GM12864 (cell line): ENCODE measurements at regions not wholly inside any gene's neighbourhood (a gene's known extent, or its start where the extent isn't known, plus 50 kb on each side); places are given as distances from the start of the nearest gene placed in this dataset.
"Not testable (repeated sequence)": the region's sequence is repeated elsewhere in the genome, so short reads cannot be mapped to it uniquely, and the experiment has no call there.

ENCODE experiments used
- DNase-seq: peaks from one replicate; pipeline ENCODE4 v3.0.0-alpha.2; 2011; ENCODE audit warnings: low read depth
- H3K4me3 ChIP-seq: 2 replicates; pipeline ENCODE4 v1.5.1; 2011; ENCODE audit warnings: mild to moderate bottlenecking, low read depth, low read length, control low read depth
- TF ChIP-seq, protein P1 (sequence below): IDR thresholded peaks from 2 replicates; pipeline ENCODE4 v1.5.1; 2011; ENCODE audit warnings: low read depth, mild to moderate bottlenecking, moderate library complexity, low read length, control low read depth, inconsistent platforms; ENCODE audit errors: missing control alignments

GRCh38 chr7:81446212-81446611 is 323.6 kb downstream of the HGF start:
- TF ChIP-seq, protein P1, sequence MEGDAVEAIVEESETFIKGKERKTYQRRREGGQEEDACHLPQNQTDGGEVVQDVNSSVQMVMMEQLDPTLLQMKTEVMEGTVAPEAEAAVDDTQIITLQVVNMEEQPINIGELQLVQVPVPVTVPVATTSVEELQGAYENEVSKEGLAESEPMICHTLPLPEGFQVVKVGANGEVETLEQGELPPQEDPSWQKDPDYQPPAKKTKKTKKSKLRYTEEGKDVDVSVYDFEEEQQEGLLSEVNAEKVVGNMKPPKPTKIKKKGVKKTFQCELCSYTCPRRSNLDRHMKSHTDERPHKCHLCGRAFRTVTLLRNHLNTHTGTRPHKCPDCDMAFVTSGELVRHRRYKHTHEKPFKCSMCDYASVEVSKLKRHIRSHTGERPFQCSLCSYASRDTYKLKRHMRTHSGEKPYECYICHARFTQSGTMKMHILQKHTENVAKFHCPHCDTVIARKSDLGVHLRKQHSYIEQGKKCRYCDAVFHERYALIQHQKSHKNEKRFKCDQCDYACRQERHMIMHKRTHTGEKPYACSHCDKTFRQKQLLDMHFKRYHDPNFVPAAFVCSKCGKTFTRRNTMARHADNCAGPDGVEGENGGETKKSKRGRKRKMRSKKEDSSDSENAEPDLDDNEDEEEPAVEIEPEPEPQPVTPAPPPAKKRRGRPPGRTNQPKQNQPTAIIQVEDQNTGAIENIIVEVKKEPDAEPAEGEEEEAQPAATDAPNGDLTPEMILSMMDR = no peak

DNA sequence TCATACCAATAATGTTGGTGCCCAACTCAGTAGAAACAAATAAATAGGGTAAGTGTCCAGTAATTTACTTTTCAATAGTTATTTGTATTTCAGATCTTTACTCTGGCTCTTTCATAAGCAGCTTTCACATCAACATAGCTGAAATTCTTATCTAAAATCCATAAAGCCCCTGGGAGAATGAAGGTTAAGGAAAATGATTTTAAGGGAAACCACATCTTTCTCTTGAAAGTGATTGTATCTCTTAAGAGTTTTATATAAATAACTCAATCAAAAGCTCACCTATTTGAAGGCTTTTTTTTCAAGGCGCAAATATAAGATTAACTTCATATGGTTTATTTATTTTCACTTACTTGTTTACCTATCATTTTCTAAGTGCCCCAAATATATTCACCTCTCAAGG is 324.4 kb downstream of the HGF start:
- no peak overlapping the region for H3K4me3 ChIP-seq
- no peak for DNase-seq
- TF ChIP-seq, protein P1 = no peak

More at GRCh38 chr7:81446212-81446611, 323.6 kb downstream of the HGF start:
- no peak for DNase-seq
- no peak overlapping the region for H3K4me3 ChIP-seq

DNA sequence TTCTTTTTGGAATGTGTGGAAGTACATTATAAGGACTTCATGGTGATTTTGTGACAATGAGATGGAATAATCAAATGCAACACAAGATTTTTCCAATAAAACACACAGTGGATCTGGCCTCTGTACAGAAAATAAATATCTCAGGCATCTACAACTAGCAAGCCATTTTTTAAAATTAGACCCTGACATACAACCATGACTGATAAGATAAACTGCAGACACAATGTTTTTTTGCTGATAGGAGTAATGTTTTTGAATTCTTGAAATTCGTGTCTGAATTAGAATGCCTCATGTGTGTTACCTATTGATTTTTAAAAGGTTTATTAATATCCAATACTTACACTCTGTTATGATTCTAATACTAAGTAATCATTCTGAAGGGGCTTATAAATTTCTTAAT is 328.1 kb downstream of the HGF start:
- no peak overlapping the region for H3K4me3 ChIP-seq
- TF ChIP-seq, protein P1 = no peak
- DNase-seq = no peak

DNA sequence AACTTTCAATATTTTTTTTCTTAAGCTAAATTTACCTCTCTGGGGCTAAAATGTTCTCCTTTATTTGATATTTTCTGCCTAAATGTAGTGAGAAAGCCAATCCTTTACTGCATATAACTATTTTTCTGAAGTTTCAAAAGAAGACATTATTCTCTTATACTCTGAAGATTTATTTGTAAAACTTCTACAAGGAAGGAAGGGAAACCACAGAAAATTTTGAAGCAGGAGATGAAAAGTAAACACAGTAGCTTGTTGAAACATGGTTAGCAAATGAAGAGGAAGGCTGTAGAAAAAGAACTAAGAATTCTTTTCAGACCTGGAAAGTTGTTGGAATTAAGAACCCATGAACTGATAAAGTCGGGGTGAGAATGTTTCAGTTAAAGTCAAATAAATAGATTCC is 330.3 kb downstream of the HGF start:
- no peak for DNase-seq
- H3K4me3 ChIP-seq = no peak overlapping the region
- TF ChIP-seq, protein P1 = no peak

DNA sequence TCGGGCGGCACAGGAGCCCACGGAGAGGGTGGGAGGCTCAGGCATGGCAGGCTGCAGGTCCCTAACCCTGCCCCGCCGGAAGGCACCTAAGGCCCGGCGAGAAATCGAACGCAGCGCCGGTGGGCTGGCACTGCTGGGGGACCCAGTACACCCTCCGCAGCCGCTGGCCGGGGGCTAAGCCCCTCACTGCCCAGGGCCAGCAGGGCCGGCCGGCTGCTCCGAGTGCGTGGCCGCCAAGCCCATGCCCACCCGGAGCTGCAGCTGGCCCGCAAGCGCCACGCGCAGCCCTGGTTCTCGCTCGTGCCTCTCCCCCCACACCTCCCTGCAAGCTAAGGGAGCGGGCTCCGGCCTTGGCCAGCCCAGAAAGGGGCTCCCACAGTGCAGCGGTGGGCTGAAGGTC is 332.7 kb downstream of the HGF start:
- not testable (repeated sequence) for DNase-seq

GRCh38 chr7:81433692-81434331 is 336.0 kb downstream of the HGF start:
- no peak for DNase-seq
- TF ChIP-seq, protein P1 = no peak
- no peak overlapping the region for H3K4me3 ChIP-seq

More for the DNA sequence above, 332.7 kb downstream of the HGF start:
- not testable (repeated sequence) for H3K4me3 ChIP-seq

- TF ChIP-seq, protein P1 = no peak
- no peak for DNase-seq
- H3K4me3 ChIP-seq = no peak overlapping the region
These were observed 336.6 kb downstream of the HGF start for GRCh38 chr7:81433206-81433605.
